OCI-LY7 (cell line): ENCODE measurements at regions not wholly inside any gene's neighbourhood (a gene's known extent, or its start where the extent isn't known, plus 50 kb on each side); places are given as distances from the start of the nearest gene placed in this dataset.

ENCODE experiments used
- BruUV-seq: library from RNA; stranded (reverse); fragments of 400-500 nt; replicated peaks from 2 replicates; lab custom pipeline; 2021; lab: Mats Ljungman, UMichigan
- CTCF ChIA-PET: fragments of 300-600 bp; sonication (Branson Sonifier 250); formaldehyde crosslinking; loops from one replicate; lab custom pipeline; 2022; ENCODE audit warnings: antibody characterized with exemption; ENCODE audit not compliant: unreplicated experiment; lab: Charles Lee
- POLR2A ChIA-PET: fragments of 300-600 bp; sonication (Branson Sonifier 250); formaldehyde crosslinking; loops from one replicate; lab custom pipeline; 2022; ENCODE audit warnings: antibody characterized with exemption; lab: Charles Lee
- DNase-seq: peaks from one replicate; pipeline ENCODE4 v3.0.0-alpha.2; 2015; ENCODE audit warnings: low spot score
- H2AFZ ChIP-seq: fragments of 200-600 bp; sonication (generic), shearing (Covaris generic); 2 replicates; pipeline ENCODE4 v1.6.1; 2014; ENCODE audit warnings: mild to moderate bottlenecking, antibody characterized with exemption, low read length, moderate library complexity
- H3K27ac ChIP-seq: fragments of 200-600 bp; sonication (generic); 2 replicates; pipeline ENCODE4 v1.5.1; 2014; ENCODE audit warnings: mixed run types, low read depth, mild to moderate bottlenecking, moderate library complexity, low read length, inconsistent platforms; ENCODE audit not compliant: poor library complexity, severe bottlenecking
- H3K36me3 ChIP-seq: fragments of 200-600 bp; sonication (generic); 2 replicates; pipeline ENCODE4 v1.6.1; 2014; ENCODE audit warnings: mild to moderate bottlenecking, antibody characterized with exemption, low read length, moderate library complexity, mixed read lengths; ENCODE audit not compliant: insufficient read depth
- H3K4me1 ChIP-seq: fragments of 200-600 bp; sonication (generic); 2 replicates; pipeline ENCODE4 v1.5.1; 2014; ENCODE audit warnings: mild to moderate bottlenecking, low read length; ENCODE audit not compliant: insufficient read depth, poor library complexity, severe bottlenecking
- H3K4me2 ChIP-seq: fragments of 200-600 bp; sonication (generic); 2 replicates; pipeline ENCODE4 v1.6.1; 2014; ENCODE audit warnings: mild to moderate bottlenecking, low read length
- H3K4me3 ChIP-seq: fragments of 200-600 bp; sonication (generic); 2 replicates; pipeline ENCODE4 v1.5.1; 2014; ENCODE audit warnings: mild to moderate bottlenecking, low read depth, low read length; ENCODE audit not compliant: poor library complexity, severe bottlenecking
- H3K79me2 ChIP-seq: fragments of 200-600 bp; sonication (generic); 2 replicates; pipeline ENCODE4 v1.6.1; 2016; ENCODE audit warnings: low read depth, mild to moderate bottlenecking, low read length, moderate library complexity, mixed read lengths; ENCODE audit not compliant: insufficient read depth
- H3K9me2 ChIP-seq: fragments of 200-600 bp; sonication (generic); 2 replicates; pipeline ENCODE4 v1.6.1; 2016; ENCODE audit warnings: mild to moderate bottlenecking, low read length, mixed read lengths; ENCODE audit not compliant: insufficient read depth
- H3K9me3 ChIP-seq: fragments of 200-600 bp; sonication (generic); 2 replicates; pipeline ENCODE4 v1.6.1; 2014; ENCODE audit warnings: mild to moderate bottlenecking, mixed run types, low read length, mixed read lengths
- H4K20me1 ChIP-seq: fragments of 200-600 bp; sonication (generic); 2 replicates; pipeline ENCODE4 v1.6.1; 2014; ENCODE audit warnings: mild to moderate bottlenecking, antibody characterized with exemption, low read length, moderate library complexity, mixed read lengths; ENCODE audit not compliant: insufficient read depth
- EZH2phosphoT487 ChIP-seq: fragments of 200-600 bp; sonication (generic); IDR thresholded peaks from 2 replicates; pipeline ENCODE4 v1.6.1; 2018; ENCODE audit warnings: low read depth, borderline replicate concordance, mild to moderate bottlenecking, mixed run types, antibody characterized with exemption, low read length, moderate library complexity, mixed read lengths
- intact Hi-C: fragments of 100-400 bp; cut with micrococcal nuclease; formaldehyde crosslinking; loops from one replicate; pipeline ENCODE4 v1.10.0; 2022; ENCODE audit not compliant: unreplicated experiment
- TF ChIP-seq, protein P1 (sequence below): fragments of 200-600 bp; sonication (generic); conservative IDR thresholded peaks from 2 replicates; pipeline ENCODE4 v1.5.1; 2014; ENCODE audit warnings: mild to moderate bottlenecking, antibody characterized with exemption, low read length, moderate library complexity, mixed read lengths

- no peak overlapping the region for H2AFZ ChIP-seq
- H3K4me1 ChIP-seq = no peaks in the 10 kb centered on the region
- H3K4me3 ChIP-seq = no peak overlapping the region
- intact Hi-C loops = no loop called here
- BruUV-seq = no TSS peak
- POLR2A ChIA-PET = interaction anchor here (0.6 kb wide), 1 partner anchor 216 kb away, joined by 6 read pairs; no protein-coding TSS in a partner anchor
- H4K20me1 ChIP-seq = no peaks in the 10 kb centered on the region
- TF ChIP-seq, protein P1, sequence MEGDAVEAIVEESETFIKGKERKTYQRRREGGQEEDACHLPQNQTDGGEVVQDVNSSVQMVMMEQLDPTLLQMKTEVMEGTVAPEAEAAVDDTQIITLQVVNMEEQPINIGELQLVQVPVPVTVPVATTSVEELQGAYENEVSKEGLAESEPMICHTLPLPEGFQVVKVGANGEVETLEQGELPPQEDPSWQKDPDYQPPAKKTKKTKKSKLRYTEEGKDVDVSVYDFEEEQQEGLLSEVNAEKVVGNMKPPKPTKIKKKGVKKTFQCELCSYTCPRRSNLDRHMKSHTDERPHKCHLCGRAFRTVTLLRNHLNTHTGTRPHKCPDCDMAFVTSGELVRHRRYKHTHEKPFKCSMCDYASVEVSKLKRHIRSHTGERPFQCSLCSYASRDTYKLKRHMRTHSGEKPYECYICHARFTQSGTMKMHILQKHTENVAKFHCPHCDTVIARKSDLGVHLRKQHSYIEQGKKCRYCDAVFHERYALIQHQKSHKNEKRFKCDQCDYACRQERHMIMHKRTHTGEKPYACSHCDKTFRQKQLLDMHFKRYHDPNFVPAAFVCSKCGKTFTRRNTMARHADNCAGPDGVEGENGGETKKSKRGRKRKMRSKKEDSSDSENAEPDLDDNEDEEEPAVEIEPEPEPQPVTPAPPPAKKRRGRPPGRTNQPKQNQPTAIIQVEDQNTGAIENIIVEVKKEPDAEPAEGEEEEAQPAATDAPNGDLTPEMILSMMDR = no peak
- TF ChIP-seq EZH2phosphoT487 = no peak
- no peaks in the 10 kb centered on the region for H3K79me2 ChIP-seq
- no peaks in the 10 kb centered on the region for H3K9me3 ChIP-seq
- H3K9me2 ChIP-seq = no peaks in the 10 kb centered on the region
- no peaks in the 10 kb centered on the region for H3K36me3 ChIP-seq
- H3K27ac ChIP-seq = no peak overlapping the region
- CTCF ChIA-PET = no interaction called here
- no peak overlapping the region for H3K4me2 ChIP-seq
- no peak for DNase-seq
Measured at GRCh38 chr10:129259128-129259815, 207.8 kb upstream of the MGMT start.

GRCh38 chr10:129272176-129272575 is 194.9 kb upstream of the MGMT start:
- H3K9me2 ChIP-seq = no peaks in the 10 kb centered on the region
- CTCF ChIA-PET = no interaction called here
- H4K20me1 ChIP-seq = no peaks in the 10 kb centered on the region; the same call in 1 of the 2 replicates
- H3K36me3 ChIP-seq = no peaks in the 10 kb centered on the region
- H3K79me2 ChIP-seq = no peaks in the 10 kb centered on the region
- no peak overlapping the region for H3K4me3 ChIP-seq
- POLR2A ChIA-PET = no interaction called here
- H3K4me2 ChIP-seq = no peak overlapping the region
- intact Hi-C loops = no loop called here
- TF ChIP-seq, protein P1 = no peak
- no peak for TF ChIP-seq EZH2phosphoT487
- no peak overlapping the region for H3K27ac ChIP-seq
- no peak for DNase-seq
- H2AFZ ChIP-seq = no peak overlapping the region
- BruUV-seq = no TSS peak
- H3K9me3 ChIP-seq = no peaks in the 10 kb centered on the region
- H3K4me1 ChIP-seq = no peaks in the 10 kb centered on the region
